ENCODE measurements at regions not wholly inside any gene's neighbourhood (a gene's known extent, or its start where the extent isn't known, plus 50 kb on each side); places are given as distances from the start of the nearest gene placed in this dataset.
"Not testable (repeated sequence)": the region's sequence is repeated elsewhere in the genome, so short reads cannot be mapped to it uniquely, and the experiment has no call there.

GRCh38 chr9:19660019-19660418 lies 128.8 kb downstream of the SLC24A2 start:
- CTCF ChIA-PET: no interaction called here
- POLR2A ChIA-PET: no interaction called here

- POLR2A ChIA-PET: no interaction called here
- CTCF ChIA-PET: no interaction called here
Observed at GRCh38 chr9:19656704-19657103, 132.1 kb downstream of the SLC24A2 start.

GRCh38 chr9:19651681-19652080 lies 137.2 kb downstream of the SLC24A2 start:
- POLR2A ChIA-PET: no interaction called here
- CTCF ChIA-PET: no interaction called here

- POLR2A ChIA-PET: no interaction called here
Observed at GRCh38 chr9:19650312-19650711, 138.5 kb downstream of the SLC24A2 start.

GRCh38 chr9:19649336-19650041 lies 139.3 kb downstream of the SLC24A2 start:
- ChIA-PET POLR2A (no interaction called here), CTCF (no interaction called here)

More at GRCh38 chr9:19650312-19650711, 138.5 kb downstream of the SLC24A2 start:
- CTCF ChIA-PET: no interaction called here

- ChIA-PET POLR2A (no interaction called here), CTCF (interaction anchor here (0.7 kb wide), 1 partner anchor 691 kb away, joined by 3 read pairs; no protein-coding TSS in a partner anchor)
Observed at GRCh38 chr9:19648672-19649071, 140.2 kb downstream of the SLC24A2 start.

- ChIA-PET POLR2A (no interaction called here), CTCF (no interaction called here)
Observed at GRCh38 chr9:19643875-19644274, 145.0 kb downstream of the SLC24A2 start.

GRCh38 chr9:19642256-19642655 lies 146.6 kb downstream of the SLC24A2 start:
- CTCF ChIA-PET: no interaction called here
- POLR2A ChIA-PET: no interaction called here

GRCh38 chr9:19641046-19641445 lies 147.8 kb downstream of the SLC24A2 start:
- CTCF ChIA-PET: no interaction called here
- POLR2A ChIA-PET: no interaction called here

- ChIA-PET POLR2A (no interaction called here), CTCF (no interaction called here)
Observed at GRCh38 chr9:19640014-19640413, 148.8 kb downstream of the SLC24A2 start.

- POLR2A ChIA-PET: no interaction called here
- CTCF ChIA-PET: no interaction called here
Observed at GRCh38 chr9:19637084-19637483, 151.8 kb downstream of the SLC24A2 start.

- ChIA-PET POLR2A (no interaction called here), CTCF (no interaction called here)
Observed at GRCh38 chr9:19634881-19635280, 154.0 kb downstream of the SLC24A2 start.

GRCh38 chr9:19631181-19631580 lies 157.7 kb downstream of the SLC24A2 start:
- ChIA-PET CTCF (no interaction called here), POLR2A (no interaction called here)

GRCh38 chr9:19630760-19631159 lies 158.1 kb downstream of the SLC24A2 start:
- CTCF ChIA-PET: no interaction called here
- POLR2A ChIA-PET: no interaction called here

GRCh38 chr9:19629488-19629887 lies 159.3 kb downstream of the SLC24A2 start:
- POLR2A ChIA-PET: no interaction called here
- CTCF ChIA-PET: no interaction called here

GRCh38 chr9:19625426-19625825 lies 163.4 kb downstream of the SLC24A2 start:
- CTCF ChIA-PET, POLR2A ChIA-PET: not testable (repeated sequence)

- CTCF ChIA-PET: no interaction called here
Observed at GRCh38 chr9:19624519-19624918, 164.3 kb downstream of the SLC24A2 start.

GRCh38 chr9:19623941-19624340 lies 164.9 kb downstream of the SLC24A2 start:
- CTCF ChIA-PET: no interaction called here
- POLR2A ChIA-PET: no interaction called here

More at GRCh38 chr9:19624519-19624918, 164.3 kb downstream of the SLC24A2 start:
- POLR2A ChIA-PET: no interaction called here

GRCh38 chr9:19620326-19620725 lies 168.5 kb downstream of the SLC24A2 start:
- CTCF ChIA-PET: no interaction called here
- POLR2A ChIA-PET: no interaction called here

- CTCF ChIA-PET: no interaction called here
Observed at GRCh38 chr9:19619221-19619620, 169.6 kb downstream of the SLC24A2 start.

GRCh38 chr9:19618816-19619215 lies 170.0 kb downstream of the SLC24A2 start:
- POLR2A ChIA-PET: interaction anchor here (0.6 kb wide), 1 partner anchor 481 kb away, joined by 3 read pairs; no protein-coding TSS in a partner anchor
- CTCF ChIA-PET: no interaction called here

More at GRCh38 chr9:19619221-19619620, 169.6 kb downstream of the SLC24A2 start:
- POLR2A ChIA-PET: interaction anchor here (0.6 kb wide), 1 partner anchor 482 kb away, joined by 3 read pairs; no protein-coding TSS in a partner anchor

- POLR2A ChIA-PET: no interaction called here
- CTCF ChIA-PET: no interaction called here
Observed at GRCh38 chr9:19615036-19615624, 173.7 kb downstream of the SLC24A2 start.
